SU-DHL-6 (cell line): ENCODE measurements at regions not wholly inside any gene's neighbourhood (a gene's known extent, or its start where the extent isn't known, plus 50 kb on each side); places are given as distances from the start of the nearest gene placed in this dataset.

Experiments
- H2AFZ ChIP-seq: fragments of 200-600 bp; sonication (generic); 2 replicates; pipeline ENCODE4 v1.6.1; 2014; ENCODE audit warnings: low read depth, mild to moderate bottlenecking, moderate library complexity, mixed read lengths, antibody characterized with exemption, low read length; ENCODE audit not compliant: severe bottlenecking
- H3F3A ChIP-seq: fragments of 200-600 bp; shearing (Covaris generic); 2 replicates; pipeline ENCODE4 v1.6.0; 2016; ENCODE audit warnings: antibody characterized with exemption, mild to moderate bottlenecking; ENCODE audit not compliant: insufficient read depth
- H3K27ac ChIP-seq: fragments of 200-600 bp; sonication (generic); 2 replicates; pipeline ENCODE4 v1.5.1; 2016; ENCODE audit warnings: low read depth, mild to moderate bottlenecking, low read length, moderate library complexity, mixed read lengths
- H3K27me3 ChIP-seq: fragments of 200-600 bp; sonication (generic), shearing (Covaris generic); 2 replicates; pipeline ENCODE4 v1.6.0; 2014; ENCODE audit warnings: mild to moderate bottlenecking, low read length
- H3K36me3 ChIP-seq: fragments of 200-600 bp; sonication (generic); 2 replicates; pipeline ENCODE4 v1.6.1; 2014; ENCODE audit warnings: mild to moderate bottlenecking, low read length, mixed read lengths
- H3K4me2 ChIP-seq: fragments of 300-600, 200-600 bp; shearing (Covaris generic), sonication (generic); 2 replicates; pipeline ENCODE4 v1.6.0; 2014; ENCODE audit warnings: low read length, low read depth, mild to moderate bottlenecking; ENCODE audit not compliant: poor library complexity, severe bottlenecking
- H3K4me3 ChIP-seq: fragments of 200-600 bp; sonication (generic); 2 replicates; pipeline ENCODE4 v1.5.1; 2014; ENCODE audit warnings: antibody characterized with exemption, low read length, mild to moderate bottlenecking, mixed read lengths; ENCODE audit not compliant: insufficient read depth, poor library complexity, severe bottlenecking
- H3K79me2 ChIP-seq: fragments of 200-600 bp; sonication (generic); 2 replicates; pipeline ENCODE4 v1.6.1; 2014; ENCODE audit warnings: mild to moderate bottlenecking, low read length, moderate library complexity; ENCODE audit not compliant: insufficient read depth
- H3K9ac ChIP-seq: fragments of 200-600 bp; sonication (generic); 2 replicates; pipeline ENCODE4 v1.7.0; 2014; ENCODE audit warnings: mild to moderate bottlenecking, low read length
- H3K9me2 ChIP-seq: fragments of 200-600 bp; sonication (generic); replicated peaks from 2 replicates; pipeline ENCODE4 v1.6.1; 2014; ENCODE audit warnings: low read length; ENCODE audit not compliant: insufficient read depth
- H3K9me3 ChIP-seq: fragments of 200-600 bp; sonication (generic); 2 replicates; pipeline ENCODE4 v1.6.1; 2014; ENCODE audit warnings: low read length, mixed read lengths; ENCODE audit not compliant: insufficient read depth
- H4K20me1 ChIP-seq: fragments of 200-600 bp; sonication (generic); 2 replicates; pipeline ENCODE4 v1.6.1; 2014; ENCODE audit warnings: low read depth, mild to moderate bottlenecking, antibody characterized with exemption, low read length, moderate library complexity, mixed read lengths
- CTCF ChIP-seq: fragments of 200-600 bp; sonication (generic); IDR thresholded peaks from one replicate; pipeline ENCODE4 v1.5.1; 2017; ENCODE audit warnings: antibody characterized with exemption, mild to moderate bottlenecking, low read length, moderate library complexity; ENCODE audit not compliant: insufficient read depth, poor library complexity, severe bottlenecking
- EZH2phosphoT487 ChIP-seq: fragments of 200-600 bp; sonication (generic), shearing (Covaris generic); conservative IDR thresholded peaks from 2 replicates; pipeline ENCODE4 v1.6.1; 2018; ENCODE audit warnings: mild to moderate bottlenecking, antibody characterized with exemption, low read length, moderate library complexity, mixed read lengths

GRCh38 chr18:71827301-71827700, 716.8 kb downstream of the CBLN2 start:
- no peaks in the 10 kb centered on the region for H3K27me3 ChIP-seq
- H3K9me2 ChIP-seq = no peaks in the 10 kb centered on the region
- TF ChIP-seq EZH2phosphoT487 (no peak), CTCF (no peak)
- no peaks in the 10 kb centered on the region for H3F3A ChIP-seq
- no peaks in the 10 kb centered on the region for H3K36me3 ChIP-seq
- H3K9ac ChIP-seq = no peak overlapping the region
- H3K79me2 ChIP-seq = no peaks in the 10 kb centered on the region
- H3K4me3 ChIP-seq = no peak overlapping the region
- H3K9me3 ChIP-seq = no peaks in the 10 kb centered on the region
- H2AFZ ChIP-seq = no peak overlapping the region
- H3K27ac ChIP-seq = no peak overlapping the region
- H3K4me2 ChIP-seq = no peak overlapping the region
- H4K20me1 ChIP-seq = no peaks in the 10 kb centered on the region

DNA sequence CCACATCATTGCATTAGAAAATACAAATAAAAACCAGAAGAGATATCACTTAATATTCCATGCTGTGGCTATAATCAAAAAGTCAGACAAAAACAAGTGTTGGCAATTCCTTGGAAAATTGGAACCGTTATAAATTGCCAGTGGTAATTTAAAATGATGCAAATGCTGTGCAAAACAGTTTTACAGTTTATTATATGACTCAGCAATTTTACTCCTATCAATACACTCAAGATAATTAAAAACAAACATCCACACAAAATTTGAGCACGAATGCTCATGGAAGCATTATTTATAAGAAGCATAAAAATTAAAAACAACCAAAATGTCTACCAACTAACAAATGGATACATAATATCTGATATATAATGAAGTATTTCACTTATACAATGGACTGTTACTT, 728.8 kb downstream of the CBLN2 start:
- Histone ChIP-seq H3K4me2 (no peak overlapping the region), H3K4me3 (no peak overlapping the region), H3K9ac (no peak overlapping the region), H4K20me1 (no peaks in the 10 kb centered on the region), H3K36me3 (no peaks in the 10 kb centered on the region), H3K9me3 (no peaks in the 10 kb centered on the region), H3K27ac (no peak overlapping the region), H3K79me2 (no peaks in the 10 kb centered on the region), H3K27me3 (no peaks in the 10 kb centered on the region), H3F3A (no peaks in the 10 kb centered on the region), H2AFZ (no peak overlapping the region), H3K9me2 (no peaks in the 10 kb centered on the region)
- TF ChIP-seq CTCF (no peak), EZH2phosphoT487 (no peak)

DNA sequence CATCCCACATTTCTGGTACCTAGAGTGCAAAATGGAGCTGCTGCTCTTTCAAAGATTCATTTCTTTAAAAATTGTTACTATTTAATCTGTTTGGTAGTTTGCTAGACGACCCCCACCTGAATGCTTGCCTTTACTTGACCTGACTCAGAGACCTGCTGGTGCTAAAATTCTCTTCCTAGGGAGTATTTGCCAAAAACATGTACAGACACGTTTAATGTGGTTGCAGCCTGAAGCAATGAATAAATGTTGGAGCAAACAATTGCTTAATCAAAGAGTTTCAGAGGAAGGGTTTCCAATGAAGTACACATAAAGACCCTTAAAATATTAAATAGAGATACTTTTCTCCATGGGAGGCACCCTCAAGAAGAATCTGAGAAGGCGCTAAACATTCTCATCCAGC, 734.4 kb downstream of the CBLN2 start:
- Histone ChIP-seq H3K79me2 (no peaks in the 10 kb centered on the region), H3K9me3 (no peaks in the 10 kb centered on the region), H3K27me3 (no peaks in the 10 kb centered on the region), H4K20me1 (no peaks in the 10 kb centered on the region), H2AFZ (no peak overlapping the region), H3K27ac (no peak overlapping the region), H3K9ac (no peak overlapping the region), H3K36me3 (no peaks in the 10 kb centered on the region), H3K9me2 (no peaks in the 10 kb centered on the region), H3F3A (no peaks in the 10 kb centered on the region), H3K4me3 (no peak overlapping the region), H3K4me2 (no peak overlapping the region)
- TF ChIP-seq CTCF = no peak
- TF ChIP-seq EZH2phosphoT487 = no peak

- H3K36me3 ChIP-seq = no peaks in the 10 kb centered on the region
- no peak overlapping the region for H3K27ac ChIP-seq
- H3K4me2 ChIP-seq = no peak overlapping the region
- H4K20me1 ChIP-seq = no peaks in the 10 kb centered on the region
- H3K4me3 ChIP-seq = no peak overlapping the region
- no peaks in the 10 kb centered on the region for H3K9me2 ChIP-seq
- H3K9ac ChIP-seq = no peak overlapping the region
- no peaks in the 10 kb centered on the region for H3F3A ChIP-seq
- no peaks in the 10 kb centered on the region for H3K9me3 ChIP-seq
- H3K79me2 ChIP-seq = no peaks in the 10 kb centered on the region
- H2AFZ ChIP-seq = peak overlapping the region; percentile 7
- H3K27me3 ChIP-seq = no peaks in the 10 kb centered on the region
- TF ChIP-seq EZH2phosphoT487 (no peak), CTCF (no peak)
Measured at GRCh38 chr18:71808616-71809015, 735.5 kb downstream of the CBLN2 start.
